Osteoblast (primary cell): ENCODE measurements at regions not wholly inside any gene's neighbourhood (a gene's known extent, or its start where the extent isn't known, plus 50 kb on each side); places are given as distances from the start of the nearest gene placed in this dataset.

Experiments
- DNase-seq: peaks from one replicate; pipeline ENCODE4 v3.0.0; 2011; ENCODE audit warnings: low spot score, mixed read lengths; ENCODE audit not compliant: insufficient read length; ENCODE audit errors: missing footprints
- H2AFZ ChIP-seq: 2 replicates; pipeline ENCODE4 v1.6.0; 2011; ENCODE audit warnings: mild to moderate bottlenecking, low read length
- H3K27ac ChIP-seq: 2 replicates; pipeline ENCODE4 v1.5.1; 2011; ENCODE audit warnings: mild to moderate bottlenecking, low read depth, low read length, moderate library complexity
- H3K27me3 ChIP-seq: 2 replicates; pipeline ENCODE4 v1.6.0; 2012; ENCODE audit warnings: mild to moderate bottlenecking, control low read depth, inconsistent platforms, low read length, moderate library complexity; ENCODE audit not compliant: insufficient read depth
- H3K36me3 ChIP-seq: 2 replicates; pipeline ENCODE4 v1.5.1; 2011; ENCODE audit warnings: mild to moderate bottlenecking, low read length, control low read depth, moderate library complexity; ENCODE audit not compliant: insufficient read depth
- H3K4me1 ChIP-seq: 2 replicates; pipeline ENCODE4 v1.5.1; 2011; ENCODE audit warnings: mild to moderate bottlenecking, low read length, control low read depth, moderate library complexity; ENCODE audit not compliant: insufficient read depth
- H3K4me2 ChIP-seq: 2 replicates; pipeline ENCODE4 v1.6.0; 2011; ENCODE audit warnings: mild to moderate bottlenecking, low read length; ENCODE audit not compliant: insufficient read depth
- H3K4me3 ChIP-seq: fragments of 200-600 bp; sonication (generic); 3 replicates; pipeline ENCODE4 v1.5.1; 2012; ENCODE audit warnings: mild to moderate bottlenecking, low read length, inconsistent platforms; ENCODE audit not compliant: insufficient read depth
- H3K79me2 ChIP-seq: 2 replicates; pipeline ENCODE4 v1.6.0; 2012; ENCODE audit warnings: mild to moderate bottlenecking, low read length, control low read depth, inconsistent platforms; ENCODE audit not compliant: insufficient read depth
- H3K9me3 ChIP-seq: 2 replicates; pipeline ENCODE4 v1.5.1; 2011; ENCODE audit warnings: low read depth, low read length, control low read depth
- H4K20me1 ChIP-seq: 2 replicates; pipeline ENCODE4 v1.6.0; 2012; ENCODE audit warnings: mild to moderate bottlenecking, low read length, control low read depth; ENCODE audit not compliant: insufficient read depth
- TF ChIP-seq, protein P1 (sequence below): IDR thresholded peaks from 2 replicates; pipeline ENCODE4 v1.5.1; 2011; ENCODE audit warnings: mild to moderate bottlenecking, low read depth, low read length, moderate library complexity; ENCODE audit errors: extremely low read depth

- Histone ChIP-seq H3K4me3 (no peak overlapping the region), H3K27ac (no peak overlapping the region), H3K4me1 (no peaks in the 10 kb centered on the region), H2AFZ (no peak overlapping the region), H3K4me2 (no peak overlapping the region), H3K9me3 (no peaks in the 10 kb centered on the region), H4K20me1 (no peaks in the 10 kb centered on the region), H3K36me3 (no peaks in the 10 kb centered on the region), H3K79me2 (no peaks in the 10 kb centered on the region), H3K27me3 (peaks cover 4% of the 10 kb centered on the region)
- DNase-seq: no peak
- TF ChIP-seq, protein P1, sequence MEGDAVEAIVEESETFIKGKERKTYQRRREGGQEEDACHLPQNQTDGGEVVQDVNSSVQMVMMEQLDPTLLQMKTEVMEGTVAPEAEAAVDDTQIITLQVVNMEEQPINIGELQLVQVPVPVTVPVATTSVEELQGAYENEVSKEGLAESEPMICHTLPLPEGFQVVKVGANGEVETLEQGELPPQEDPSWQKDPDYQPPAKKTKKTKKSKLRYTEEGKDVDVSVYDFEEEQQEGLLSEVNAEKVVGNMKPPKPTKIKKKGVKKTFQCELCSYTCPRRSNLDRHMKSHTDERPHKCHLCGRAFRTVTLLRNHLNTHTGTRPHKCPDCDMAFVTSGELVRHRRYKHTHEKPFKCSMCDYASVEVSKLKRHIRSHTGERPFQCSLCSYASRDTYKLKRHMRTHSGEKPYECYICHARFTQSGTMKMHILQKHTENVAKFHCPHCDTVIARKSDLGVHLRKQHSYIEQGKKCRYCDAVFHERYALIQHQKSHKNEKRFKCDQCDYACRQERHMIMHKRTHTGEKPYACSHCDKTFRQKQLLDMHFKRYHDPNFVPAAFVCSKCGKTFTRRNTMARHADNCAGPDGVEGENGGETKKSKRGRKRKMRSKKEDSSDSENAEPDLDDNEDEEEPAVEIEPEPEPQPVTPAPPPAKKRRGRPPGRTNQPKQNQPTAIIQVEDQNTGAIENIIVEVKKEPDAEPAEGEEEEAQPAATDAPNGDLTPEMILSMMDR: no peak
Measured at GRCh38 chr6:40844246-40844645, 194.8 kb downstream of the UNC5CL start.

GRCh38 chr6:40841721-40842120, 197.3 kb downstream of the UNC5CL start:
- H3K27ac ChIP-seq: no peak overlapping the region
- DNase-seq: no peak
- H3K27me3 ChIP-seq: peaks cover 12% of the 10 kb centered on the region
- no peaks in the 10 kb centered on the region for H3K36me3 ChIP-seq
- H3K9me3 ChIP-seq: no peaks in the 10 kb centered on the region
- no peaks in the 10 kb centered on the region for H3K4me1 ChIP-seq
- H4K20me1 ChIP-seq: no peaks in the 10 kb centered on the region
- TF ChIP-seq, protein P1: no peak
- no peak overlapping the region for H3K4me2 ChIP-seq
- no peaks in the 10 kb centered on the region for H3K79me2 ChIP-seq
- no peak overlapping the region for H2AFZ ChIP-seq
- H3K4me3 ChIP-seq: no peak overlapping the region

- no peak overlapping the region for H3K4me3 ChIP-seq
Measured at GRCh38 chr6:40832691-40833090, 206.3 kb downstream of the UNC5CL start.

GRCh38 chr6:40831381-40831780, 207.6 kb downstream of the UNC5CL start:
- H3K36me3 ChIP-seq: no peaks in the 10 kb centered on the region
- no peaks in the 10 kb centered on the region for H3K79me2 ChIP-seq
- H4K20me1 ChIP-seq: no peaks in the 10 kb centered on the region
- DNase-seq: no peak
- TF ChIP-seq, protein P1: no peak
- peaks cover 4% of the 10 kb centered on the region for H3K27me3 ChIP-seq
- H3K4me1 ChIP-seq: no peaks in the 10 kb centered on the region
- no peak overlapping the region for H3K4me2 ChIP-seq
- H3K27ac ChIP-seq: no peak overlapping the region
- no peak overlapping the region for H3K4me3 ChIP-seq
- no peak overlapping the region for H2AFZ ChIP-seq
- H3K9me3 ChIP-seq: no peaks in the 10 kb centered on the region

More at GRCh38 chr6:40832691-40833090, 206.3 kb downstream of the UNC5CL start:
- Histone ChIP-seq H3K4me1 (no peaks in the 10 kb centered on the region), H3K4me2 (no peak overlapping the region), H3K36me3 (no peaks in the 10 kb centered on the region), H3K27ac (no peak overlapping the region), H2AFZ (no peak overlapping the region), H4K20me1 (no peaks in the 10 kb centered on the region), H3K27me3 (peaks cover 8% of the 10 kb centered on the region), H3K9me3 (no peaks in the 10 kb centered on the region), H3K79me2 (no peaks in the 10 kb centered on the region)
- TF ChIP-seq, protein P1: no peak
- DNase-seq: no peak
